HG02981 (cell line): ENCODE measurements at regions not wholly inside any gene's neighbourhood (a gene's known extent, or its start where the extent isn't known, plus 50 kb on each side); places are given as distances from the start of the nearest gene placed in this dataset.

Experiments
- ATAC-seq: cut with Tn5 transposase; IDR thresholded peaks from one replicate; pipeline ENCODE4 v1.9.1; 2021; ENCODE audit warnings: mild to moderate bottlenecking, moderate library complexity; ENCODE audit not compliant: unreplicated experiment

DNA sequence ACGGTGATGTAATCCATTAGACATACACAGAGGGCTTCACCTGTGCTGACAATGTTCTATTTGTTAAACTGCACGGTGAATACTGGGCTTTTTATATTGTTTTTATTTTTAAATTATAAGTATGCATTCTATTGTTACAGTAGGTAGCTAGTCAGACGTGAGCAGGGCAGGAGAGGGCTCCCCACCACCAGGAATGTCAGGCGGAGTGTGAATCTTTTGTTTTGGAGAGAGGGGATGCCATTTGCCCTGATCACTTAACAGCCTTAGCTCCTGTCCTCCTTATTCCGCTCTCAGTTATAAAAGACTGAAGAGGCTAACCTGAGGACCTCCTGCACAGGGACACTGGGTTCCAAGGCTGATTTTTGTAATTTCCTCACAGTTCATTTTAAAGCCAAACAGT, 151.6 kb upstream of the TAPT1 start:
- ATAC-seq: no peak

DNA sequence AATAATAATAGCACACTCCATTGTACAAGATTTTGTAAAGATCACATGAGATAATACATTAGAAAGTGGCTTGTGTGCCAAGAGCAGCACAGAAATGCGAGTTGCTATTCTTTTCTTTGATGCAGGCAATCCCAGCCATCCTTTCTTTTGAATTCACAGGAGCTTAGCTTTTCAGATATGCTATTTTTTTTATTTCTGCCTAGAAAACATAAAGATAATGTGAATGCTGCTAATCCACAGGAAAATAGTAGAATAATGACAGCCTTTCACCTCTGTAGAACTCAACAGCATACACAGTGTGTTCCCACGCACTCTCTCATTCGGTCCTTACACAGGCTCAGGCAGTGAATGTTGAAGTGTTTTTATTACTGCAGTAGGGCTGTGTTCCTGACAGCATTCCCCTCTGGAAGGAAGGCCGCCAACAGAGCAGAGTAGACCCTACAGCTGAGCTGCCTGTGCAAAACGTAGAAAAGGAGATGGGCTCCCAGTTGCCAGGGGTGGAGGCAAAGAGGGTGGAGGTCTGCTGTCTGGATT, 138.8 kb upstream of the TAPT1 start:
- ATAC-seq: no peak

DNA sequence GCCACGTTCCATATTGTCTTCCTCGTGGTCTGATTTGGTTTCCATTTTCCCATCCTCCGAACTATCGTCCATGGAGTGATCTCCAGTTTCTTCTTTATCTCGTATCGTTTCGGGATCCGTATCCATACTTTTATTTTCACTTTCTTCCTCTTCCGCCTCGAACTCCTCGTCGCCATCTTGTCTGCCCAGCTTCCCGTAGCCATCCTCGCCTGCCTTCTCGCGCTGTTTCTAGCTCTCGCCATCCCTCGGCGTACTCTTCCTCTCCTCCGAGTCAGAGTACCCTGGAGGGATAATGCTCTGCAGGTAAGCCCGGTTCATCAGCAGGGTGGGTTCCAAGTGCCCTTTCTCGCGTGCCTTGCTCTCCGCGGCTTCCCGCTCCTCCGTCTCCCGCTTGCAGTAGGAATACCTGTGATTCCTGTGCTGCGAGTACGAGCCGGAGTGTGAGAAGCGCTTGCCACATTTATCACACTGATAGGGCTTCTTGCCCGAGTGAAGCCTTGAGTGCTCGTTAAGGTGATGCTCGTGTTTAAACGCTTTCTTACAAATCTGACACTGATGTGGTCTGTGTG, 134.5 kb upstream of the TAPT1 start:
- ATAC-seq: no peak

DNA sequence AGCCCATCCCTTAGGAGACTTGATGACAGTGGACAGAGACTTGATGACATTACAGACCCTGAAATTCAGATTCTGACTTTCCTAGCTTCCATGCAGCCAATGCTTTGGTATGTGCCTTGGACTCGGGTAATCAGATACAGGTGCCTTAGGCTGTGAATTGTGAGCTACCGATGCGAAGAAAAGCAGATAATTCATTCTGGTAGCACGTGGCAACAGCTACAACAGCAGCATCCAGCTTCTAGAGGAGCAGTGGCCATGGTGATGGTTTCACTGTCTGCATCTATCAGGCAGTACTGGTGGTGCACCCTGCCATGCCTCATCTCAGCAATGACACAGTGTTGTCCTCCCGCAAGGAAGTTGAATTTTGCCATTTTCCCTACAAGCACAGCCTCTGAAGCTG, 126.9 kb upstream of the TAPT1 start:
- ATAC-seq: no peak

DNA sequence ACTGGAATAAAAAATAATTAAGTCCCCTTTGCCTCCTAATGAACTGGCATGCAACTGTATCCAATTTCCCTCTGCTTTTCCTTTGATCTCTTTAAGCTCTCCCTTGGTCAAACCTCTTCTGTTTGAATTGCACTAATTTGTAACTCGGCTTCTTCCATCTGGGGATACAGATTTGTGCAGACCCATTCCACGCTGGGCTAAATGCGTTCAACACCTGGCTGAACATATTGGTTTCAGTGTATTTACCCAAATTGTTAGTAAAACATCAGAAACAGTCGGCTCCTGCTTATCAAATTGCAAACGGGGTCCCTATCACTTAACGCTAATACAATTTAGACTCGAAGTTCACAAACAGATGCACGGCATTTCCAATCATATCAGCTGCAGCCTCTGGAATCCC, 124.9 kb upstream of the TAPT1 start:
- ATAC-seq: no peak

DNA sequence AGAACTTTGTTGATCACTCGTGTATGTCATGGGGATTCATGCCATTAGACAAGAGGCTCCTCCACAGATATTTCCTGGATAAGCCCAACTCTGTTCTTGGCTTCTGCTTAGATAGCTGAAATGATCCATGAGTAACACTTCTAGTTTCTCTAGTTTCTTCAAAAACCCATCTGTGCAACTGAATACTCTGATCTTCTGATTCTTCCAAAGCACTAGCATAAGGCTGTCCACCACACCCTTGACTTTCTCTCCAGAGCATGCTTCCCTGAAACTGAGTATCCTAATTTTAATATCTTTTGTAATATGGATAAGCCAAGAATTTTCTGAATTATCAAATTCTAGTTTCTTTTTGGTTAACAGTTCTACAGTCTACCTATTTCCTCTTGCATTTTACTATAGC, 118.6 kb upstream of the TAPT1 start:
- no peak for ATAC-seq

DNA sequence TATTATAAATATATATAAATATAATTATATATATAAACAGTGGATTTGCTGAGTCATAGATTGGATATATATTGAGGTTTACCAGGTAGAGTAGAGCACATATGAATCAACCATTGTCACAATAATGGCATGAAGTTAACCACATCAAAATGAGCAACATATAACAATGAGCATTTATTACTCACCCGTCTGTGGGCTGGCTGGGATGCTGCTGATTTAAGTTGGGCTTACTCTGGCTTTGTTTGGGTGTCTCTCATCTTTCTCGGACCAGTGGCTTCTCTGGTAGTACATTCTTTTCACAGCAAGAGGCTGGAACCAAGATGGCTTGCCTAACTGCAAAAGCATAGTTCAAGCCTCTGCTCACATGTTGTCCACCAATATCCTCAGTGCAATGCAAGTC, 111.7 kb upstream of the TAPT1 start:
- no peak for ATAC-seq

DNA sequence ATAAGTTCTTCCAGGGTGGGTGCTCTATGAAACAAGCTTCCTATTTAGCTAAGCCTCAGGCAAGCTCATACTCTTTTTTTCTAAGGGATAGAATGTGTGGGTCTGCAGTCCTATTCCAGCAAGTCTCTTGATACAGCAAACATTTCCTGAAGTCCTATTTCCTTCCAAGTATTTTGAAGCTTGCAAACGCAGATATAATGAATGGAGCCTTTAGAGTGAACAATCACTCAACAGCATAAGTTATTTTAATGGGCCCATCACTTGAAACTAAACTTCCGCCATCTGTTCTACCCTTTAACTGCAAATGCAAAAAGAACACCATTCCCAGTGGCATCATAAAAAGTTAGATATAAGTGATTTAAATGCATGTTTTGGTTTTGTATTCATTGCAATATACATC, 108.3 kb upstream of the TAPT1 start:
- ATAC-seq: no peak

DNA sequence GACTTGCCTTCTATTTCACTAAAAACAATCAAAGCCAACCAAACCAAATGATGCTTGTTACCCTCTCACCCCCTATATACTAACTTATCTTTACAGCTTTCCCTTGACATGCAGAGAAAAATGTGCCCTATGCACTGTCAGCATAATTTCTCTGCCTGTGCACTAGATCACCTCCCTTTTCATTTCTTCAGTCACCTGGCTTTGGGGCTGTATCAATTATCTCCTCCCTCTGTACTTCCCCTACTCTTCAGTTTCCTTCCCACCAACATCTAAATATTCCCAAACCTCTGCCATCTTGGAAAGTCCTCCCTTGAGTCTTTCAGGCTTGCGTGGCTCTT, 103.5 kb upstream of the TAPT1 start:
- ATAC-seq: no peak

DNA sequence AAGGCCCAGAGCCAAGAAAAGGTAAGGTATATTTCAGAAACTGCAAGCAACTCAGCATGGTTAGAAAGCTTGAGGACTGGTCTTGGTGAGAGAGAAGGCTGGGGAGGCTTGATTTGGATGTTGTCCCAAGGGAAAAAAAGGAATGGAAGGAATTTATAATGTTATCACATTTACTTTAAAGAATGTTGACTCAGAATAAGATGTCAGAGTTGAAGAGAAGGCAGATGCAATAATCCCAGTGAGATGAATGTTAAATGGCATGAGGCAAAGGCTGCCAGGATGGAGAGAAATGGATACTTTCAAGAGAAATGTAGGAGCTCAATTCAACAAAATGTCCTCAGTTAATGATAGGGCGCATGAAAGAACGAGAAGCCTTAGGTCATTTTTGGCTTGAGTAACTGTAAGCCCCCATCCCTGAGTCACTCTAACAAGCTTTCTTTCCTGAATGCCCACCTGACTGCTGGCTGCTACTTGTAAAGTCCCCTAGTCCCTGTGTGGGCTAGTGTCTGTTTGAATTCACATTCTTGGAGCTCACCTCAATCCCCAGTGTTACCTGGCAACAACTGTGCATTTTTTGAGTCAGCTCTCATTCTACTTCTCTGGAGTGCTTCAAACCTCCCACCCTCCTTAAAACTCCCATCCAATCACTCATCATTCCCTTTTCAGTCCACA, 103.0 kb upstream of the TAPT1 start:
- ATAC-seq: no peak

DNA sequence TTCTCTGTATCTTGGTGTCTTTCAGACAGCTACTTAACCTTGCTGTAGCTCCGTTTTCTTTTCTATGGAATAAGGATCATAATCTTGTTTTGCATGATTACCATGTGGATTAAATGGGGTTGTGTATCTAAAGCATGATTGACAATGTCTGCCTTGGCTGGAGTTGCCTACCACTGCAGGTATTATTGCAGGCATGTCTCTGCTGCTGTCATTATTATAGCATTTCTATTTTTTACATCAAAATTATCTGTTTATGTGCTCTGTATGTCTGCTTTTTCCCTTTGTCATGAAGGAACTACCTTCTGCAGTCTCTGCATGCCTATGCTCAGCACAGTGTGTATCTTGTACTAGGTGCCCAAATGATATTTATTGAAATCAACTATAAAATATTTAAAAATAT, 95.9 kb upstream of the TAPT1 start:
- no peak for ATAC-seq

DNA sequence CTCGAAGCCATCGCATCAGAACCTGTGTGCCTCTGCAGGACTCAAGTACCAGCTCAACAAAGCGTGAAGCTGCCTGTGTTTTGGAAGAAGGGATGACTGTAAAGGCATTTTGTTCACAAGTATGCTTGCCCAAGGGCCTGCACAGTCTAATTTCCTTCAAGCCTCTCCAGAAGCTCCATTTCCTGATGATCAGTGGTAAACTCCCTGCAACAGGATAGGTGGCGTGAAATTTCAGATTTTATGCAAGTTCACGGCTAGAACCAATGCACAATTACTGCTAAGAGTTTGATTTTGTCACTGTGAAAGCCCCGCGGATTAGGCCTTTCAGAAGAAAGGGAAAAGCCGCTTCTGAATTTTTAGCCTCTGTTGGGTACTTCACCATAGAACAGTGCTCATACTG, 89.2 kb upstream of the TAPT1 start:
- no peak for ATAC-seq

DNA sequence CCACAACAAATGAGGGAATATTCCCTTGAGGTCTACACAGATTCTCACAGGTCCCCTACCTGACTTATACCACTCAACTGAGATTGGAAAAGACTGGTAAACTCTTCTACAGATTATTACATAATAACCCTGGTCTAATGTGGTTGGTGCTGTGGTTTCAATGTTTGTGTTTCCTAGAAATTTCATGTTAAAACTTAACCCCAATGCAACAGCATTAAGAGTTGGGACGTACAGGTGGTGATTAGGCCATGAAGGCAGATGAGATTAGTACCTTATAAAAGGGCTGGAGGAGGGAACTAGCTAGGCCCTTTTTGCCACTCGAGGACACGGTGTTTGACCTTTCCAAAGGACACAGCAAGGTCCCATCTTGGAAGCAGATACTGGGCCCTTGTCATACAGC, 84.3 kb upstream of the TAPT1 start:
- ATAC-seq: no peak

DNA sequence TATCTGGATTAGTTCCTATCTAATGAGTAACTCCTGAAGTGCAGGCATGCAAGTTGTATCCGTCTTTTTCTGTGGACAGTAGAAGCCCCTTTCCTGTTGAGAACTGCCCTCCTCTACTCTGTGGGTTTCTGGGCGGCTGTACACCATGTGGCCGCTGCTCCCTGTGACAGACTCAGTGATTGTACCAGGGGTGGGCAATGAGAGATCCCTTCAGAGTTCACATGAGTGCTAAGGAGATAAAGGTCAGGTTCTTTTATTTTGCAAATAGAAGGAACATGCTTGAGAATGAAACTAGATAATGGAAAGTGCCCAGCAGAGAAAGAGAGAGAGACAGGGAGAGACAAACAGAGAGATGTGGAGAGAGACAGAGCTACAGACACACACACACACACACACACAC, 76.4 kb upstream of the TAPT1 start:
- no peak for ATAC-seq

DNA sequence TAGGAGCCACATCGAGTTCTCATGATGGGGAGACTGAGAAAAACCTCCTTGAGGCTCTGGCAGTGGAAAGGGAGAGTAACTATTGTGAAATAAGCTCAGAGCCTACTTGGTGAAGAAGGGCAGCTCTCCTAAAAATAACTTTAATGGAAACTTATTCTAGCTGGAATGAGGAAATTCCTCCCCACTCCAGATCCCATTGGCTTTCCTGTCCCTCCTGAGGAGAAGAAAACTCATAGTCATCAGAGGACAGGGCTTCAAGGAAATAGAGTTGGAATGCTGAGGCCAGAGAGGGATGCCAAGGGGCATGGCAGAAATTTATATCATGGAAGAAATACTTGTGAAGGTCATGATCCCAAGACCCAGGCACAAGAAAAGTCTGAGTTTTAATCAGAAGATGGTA, 70.7 kb upstream of the TAPT1 start:
- ATAC-seq: no peak

DNA sequence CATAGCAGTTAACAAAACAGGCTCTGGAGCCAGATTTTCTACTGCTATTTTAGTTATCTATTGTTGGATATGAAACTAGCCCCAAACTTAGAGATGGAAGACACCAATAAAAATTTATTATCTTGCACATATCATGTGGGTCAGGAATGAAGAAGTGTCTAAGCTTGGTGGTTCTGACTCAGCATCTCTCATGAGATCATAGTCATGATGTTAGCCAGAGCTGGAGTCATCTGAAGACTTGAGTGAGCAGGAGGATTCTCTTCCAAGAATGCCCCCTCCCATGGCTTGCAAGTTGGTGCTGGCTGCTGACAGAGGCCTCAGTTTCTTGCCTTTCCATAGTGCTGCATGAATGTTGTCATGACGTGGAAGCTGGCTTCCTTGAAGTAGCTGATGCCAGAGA, 68.2 kb upstream of the TAPT1 start:
- no peak for ATAC-seq

DNA sequence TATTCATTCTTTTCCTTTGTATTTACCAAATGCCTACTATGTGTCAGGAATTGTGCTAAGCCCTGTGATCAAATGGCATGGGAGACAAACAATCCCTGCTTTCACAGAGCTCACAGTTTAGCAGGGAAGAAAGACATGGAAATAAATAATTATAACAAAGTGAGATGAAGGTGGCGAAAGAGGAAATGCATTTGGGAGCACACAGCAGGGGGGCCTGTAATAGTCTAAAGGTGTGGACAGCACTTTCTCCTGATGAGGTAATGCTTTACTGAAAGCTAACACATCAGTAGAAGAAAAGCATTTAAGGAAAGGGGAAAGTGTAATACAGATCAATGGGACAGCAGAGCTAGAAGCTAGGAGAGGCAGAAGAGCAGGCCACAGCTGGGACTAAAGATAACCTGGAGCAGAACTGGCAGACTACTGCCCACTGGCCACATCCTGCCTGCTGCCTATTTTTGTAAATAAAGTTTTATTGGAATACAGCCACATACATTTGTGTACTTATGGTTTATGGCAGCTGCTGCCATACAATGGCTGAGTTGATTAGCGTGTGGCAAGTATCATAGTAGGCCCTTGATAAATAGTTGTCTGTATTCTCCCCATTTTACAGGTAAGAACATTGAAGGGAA, 67.1 kb upstream of the TAPT1 start:
- ATAC-seq: no peak

DNA sequence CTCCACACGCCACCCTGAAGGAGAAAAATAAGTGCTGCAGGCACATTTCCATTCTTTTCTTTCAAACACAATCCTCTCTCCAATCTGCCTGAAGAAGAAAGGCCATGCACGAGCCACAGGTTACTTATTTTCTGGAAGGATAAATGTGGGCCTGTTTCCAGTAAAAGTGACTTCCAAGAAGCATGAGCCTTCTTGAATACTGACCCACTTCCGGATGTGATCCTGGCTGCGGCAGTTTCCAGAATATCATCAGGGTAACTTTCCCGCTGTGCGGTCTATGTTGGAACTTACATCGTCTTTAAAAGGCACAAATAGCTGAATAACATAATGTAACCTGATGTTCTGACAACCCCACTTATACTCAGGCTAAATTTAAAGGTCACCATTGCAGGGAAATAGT, 66.3 kb upstream of the TAPT1 start:
- ATAC-seq: no peak

DNA sequence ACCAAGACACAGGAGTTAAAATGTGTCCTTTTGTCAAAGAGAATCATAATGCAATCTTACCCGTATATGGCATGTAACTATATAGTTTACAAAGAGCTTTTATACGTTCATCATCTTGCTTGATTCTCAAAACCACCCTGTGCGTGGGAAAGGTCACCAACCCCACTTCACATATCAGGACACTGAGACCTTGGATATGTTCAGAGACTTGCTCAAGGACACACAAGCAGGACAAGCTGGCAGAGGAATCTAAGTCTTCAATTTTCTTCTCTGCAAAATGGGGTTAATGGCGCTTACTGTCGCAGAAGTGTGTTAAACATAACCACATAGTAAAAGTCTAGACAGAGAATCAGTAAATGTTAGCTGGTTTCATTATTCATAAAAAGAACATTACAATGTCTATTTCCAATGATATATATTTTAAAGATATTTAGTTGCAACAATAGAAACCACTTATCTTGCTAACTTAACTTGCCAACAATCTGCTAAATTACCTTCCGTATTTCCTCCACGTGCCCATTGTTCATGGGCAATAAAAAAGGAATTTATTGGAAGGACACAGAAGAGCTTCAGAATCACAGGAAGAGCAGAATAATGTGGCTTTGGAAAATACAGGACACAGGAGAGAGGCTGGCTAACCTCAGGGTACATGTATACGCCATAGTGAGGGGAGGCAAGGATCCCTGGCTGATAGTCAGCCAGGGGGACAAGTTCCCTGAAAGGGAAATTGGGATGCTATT, 64.6 kb upstream of the TAPT1 start:
- ATAC-seq: no peak

DNA sequence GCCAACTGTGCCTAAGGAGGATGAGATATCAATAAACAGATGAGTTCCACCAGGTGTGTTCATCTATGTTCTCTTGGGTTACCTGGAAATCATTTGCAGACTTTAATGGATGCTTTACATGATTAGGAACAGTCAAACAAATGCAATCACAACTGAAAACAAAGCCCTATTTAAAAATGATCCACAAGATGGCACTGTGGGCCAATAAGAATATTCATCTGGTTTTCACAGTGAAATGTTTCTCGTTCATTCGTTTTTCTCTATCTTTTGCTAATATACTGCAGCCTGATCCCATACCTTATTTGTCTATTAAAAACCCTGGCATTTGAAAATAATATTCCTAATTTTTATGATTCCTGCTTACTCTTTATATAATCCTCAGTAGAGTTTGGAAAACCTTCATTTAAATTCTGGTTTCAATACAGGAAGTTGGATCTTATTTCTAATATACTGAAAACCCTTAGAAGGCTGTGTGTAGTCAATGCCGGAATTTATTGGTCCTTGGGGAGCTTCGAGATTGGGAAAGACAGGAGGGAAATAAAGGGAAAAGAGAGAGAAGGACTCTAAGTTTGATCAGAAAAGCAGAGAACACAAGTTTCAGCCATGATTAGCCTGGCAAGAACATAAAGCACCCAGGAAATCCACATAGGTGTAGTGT, 63.8 kb upstream of the TAPT1 start:
- ATAC-seq: no peak

DNA sequence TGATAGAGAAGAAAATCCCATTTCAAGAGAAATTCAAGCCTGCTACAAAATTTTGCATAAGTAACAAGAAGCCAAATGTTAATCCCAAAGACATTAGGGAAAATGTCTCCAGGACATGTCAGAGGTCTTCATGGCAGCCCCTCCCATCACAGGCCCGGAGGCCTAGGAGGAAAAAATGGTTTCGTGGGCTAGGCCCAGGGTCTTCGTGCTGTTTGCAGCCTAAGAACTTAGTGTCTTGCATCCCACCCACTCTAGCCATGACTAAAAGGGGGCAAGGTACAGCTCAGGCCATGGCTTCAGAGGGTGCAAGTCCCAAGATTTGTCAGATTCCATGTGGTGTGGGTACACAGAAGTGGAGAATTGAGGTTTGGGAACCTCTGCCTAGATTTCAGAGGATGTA, 57.8 kb upstream of the TAPT1 start:
- no peak for ATAC-seq
